ENCODE measurements at regions not wholly inside any gene's neighbourhood (a gene's known extent, or its start where the extent isn't known, plus 50 kb on each side); places are given as distances from the start of the nearest gene placed in this dataset.

- TF ChIP-seq SRSF4 (IDR thresholded peaks at IDR 0.05; ENCODE audit: low read depth, low read length, poor library complexity, severe bottlenecking) (no peak), ZNF331 (CRISPR knock-in tag; IDR thresholded peaks at IDR 0.05) (peak; percentile 30; the same call in 1 of the 2 replicates), ZIK1 (CRISPR knock-in tag; IDR thresholded peaks at IDR 0.05; ENCODE audit: borderline replicate concordance, low read depth) (no peak), SALL1 (CRISPR knock-in tag; IDR thresholded peaks at IDR 0.05) (0 out of 2 replicates have a peak, but pooled peaks have one; percentile 11), ZFP62 (CRISPR knock-in tag; IDR thresholded peaks at IDR 0.05) (no peak), FOSL2 (CRISPR knock-in tag; IDR thresholded peaks at IDR 0.05) (0 out of 2 replicates have a peak, but pooled peaks have one; percentile 8), HMG20B (CRISPR knock-in tag; conservative IDR thresholded peaks at IDR 0.05) (no peak), ZNF709 (CRISPR knock-in tag; IDR thresholded peaks at IDR 0.05) (0 out of 2 replicates have a peak, but pooled peaks have one; percentile 33), ZNF850 (CRISPR knock-in tag; conservative IDR thresholded peaks at IDR 0.05) (no peak), ATF4 (CRISPR knock-in tag; IDR thresholded peaks at IDR 0.05) (peak in 1 of 2 experiments; percentile 28; a peak in 1 of 4 replicates), STAG1 (CRISPR knock-in tag; IDR thresholded peaks at IDR 0.05) (peak; percentile 81), CTCF (CRISPR knock-in tag; IDR thresholded peaks at IDR 0.05) (peak; percentile 89), SMC3 (IDR thresholded peaks at IDR 0.05; ENCODE audit: low read length) (peak; percentile 86), XRCC5 (optimal IDR thresholded peaks at IDR 0.05; ENCODE audit: low read length) (peak; percentile 17)
- TF ChIP-seq, protein P1, sequence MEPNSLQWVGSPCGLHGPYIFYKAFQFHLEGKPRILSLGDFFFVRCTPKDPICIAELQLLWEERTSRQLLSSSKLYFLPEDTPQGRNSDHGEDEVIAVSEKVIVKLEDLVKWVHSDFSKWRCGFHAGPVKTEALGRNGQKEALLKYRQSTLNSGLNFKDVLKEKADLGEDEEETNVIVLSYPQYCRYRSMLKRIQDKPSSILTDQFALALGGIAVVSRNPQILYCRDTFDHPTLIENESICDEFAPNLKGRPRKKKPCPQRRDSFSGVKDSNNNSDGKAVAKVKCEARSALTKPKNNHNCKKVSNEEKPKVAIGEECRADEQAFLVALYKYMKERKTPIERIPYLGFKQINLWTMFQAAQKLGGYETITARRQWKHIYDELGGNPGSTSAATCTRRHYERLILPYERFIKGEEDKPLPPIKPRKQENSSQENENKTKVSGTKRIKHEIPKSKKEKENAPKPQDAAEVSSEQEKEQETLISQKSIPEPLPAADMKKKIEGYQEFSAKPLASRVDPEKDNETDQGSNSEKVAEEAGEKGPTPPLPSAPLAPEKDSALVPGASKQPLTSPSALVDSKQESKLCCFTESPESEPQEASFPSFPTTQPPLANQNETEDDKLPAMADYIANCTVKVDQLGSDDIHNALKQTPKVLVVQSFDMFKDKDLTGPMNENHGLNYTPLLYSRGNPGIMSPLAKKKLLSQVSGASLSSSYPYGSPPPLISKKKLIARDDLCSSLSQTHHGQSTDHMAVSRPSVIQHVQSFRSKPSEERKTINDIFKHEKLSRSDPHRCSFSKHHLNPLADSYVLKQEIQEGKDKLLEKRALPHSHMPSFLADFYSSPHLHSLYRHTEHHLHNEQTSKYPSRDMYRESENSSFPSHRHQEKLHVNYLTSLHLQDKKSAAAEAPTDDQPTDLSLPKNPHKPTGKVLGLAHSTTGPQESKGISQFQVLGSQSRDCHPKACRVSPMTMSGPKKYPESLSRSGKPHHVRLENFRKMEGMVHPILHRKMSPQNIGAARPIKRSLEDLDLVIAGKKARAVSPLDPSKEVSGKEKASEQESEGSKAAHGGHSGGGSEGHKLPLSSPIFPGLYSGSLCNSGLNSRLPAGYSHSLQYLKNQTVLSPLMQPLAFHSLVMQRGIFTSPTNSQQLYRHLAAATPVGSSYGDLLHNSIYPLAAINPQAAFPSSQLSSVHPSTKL (CRISPR knock-in tag; IDR thresholded peaks at IDR 0.05), result no peak
- TF ChIP-seq, protein P2, sequence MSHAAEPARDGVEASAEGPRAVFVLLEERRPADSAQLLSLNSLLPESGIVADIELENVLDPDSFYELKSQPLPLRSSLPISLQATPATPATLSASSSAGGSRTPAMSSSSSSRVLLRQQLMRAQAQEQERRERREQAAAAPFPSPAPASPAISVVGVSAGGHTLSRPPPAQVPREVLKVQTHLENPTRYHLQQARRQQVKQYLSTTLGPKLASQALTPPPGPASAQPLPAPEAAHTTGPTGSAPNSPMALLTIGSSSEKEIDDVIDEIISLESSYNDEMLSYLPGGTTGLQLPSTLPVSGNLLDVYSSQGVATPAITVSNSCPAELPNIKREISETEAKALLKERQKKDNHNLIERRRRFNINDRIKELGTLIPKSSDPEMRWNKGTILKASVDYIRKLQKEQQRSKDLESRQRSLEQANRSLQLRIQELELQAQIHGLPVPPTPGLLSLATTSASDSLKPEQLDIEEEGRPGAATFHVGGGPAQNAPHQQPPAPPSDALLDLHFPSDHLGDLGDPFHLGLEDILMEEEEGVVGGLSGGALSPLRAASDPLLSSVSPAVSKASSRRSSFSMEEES (CRISPR knock-in tag; IDR thresholded peaks at IDR 0.05), result no peak
- TF ChIP-seq, protein P3, sequence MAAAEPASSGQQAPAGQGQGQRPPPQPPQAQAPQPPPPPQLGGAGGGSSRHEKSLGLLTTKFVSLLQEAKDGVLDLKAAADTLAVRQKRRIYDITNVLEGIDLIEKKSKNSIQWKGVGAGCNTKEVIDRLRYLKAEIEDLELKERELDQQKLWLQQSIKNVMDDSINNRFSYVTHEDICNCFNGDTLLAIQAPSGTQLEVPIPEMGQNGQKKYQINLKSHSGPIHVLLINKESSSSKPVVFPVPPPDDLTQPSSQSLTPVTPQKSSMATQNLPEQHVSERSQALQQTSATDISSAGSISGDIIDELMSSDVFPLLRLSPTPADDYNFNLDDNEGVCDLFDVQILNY (CRISPR knock-in tag; conservative IDR thresholded peaks at IDR 0.05), result no peak
- TF ChIP-seq, protein P4, sequence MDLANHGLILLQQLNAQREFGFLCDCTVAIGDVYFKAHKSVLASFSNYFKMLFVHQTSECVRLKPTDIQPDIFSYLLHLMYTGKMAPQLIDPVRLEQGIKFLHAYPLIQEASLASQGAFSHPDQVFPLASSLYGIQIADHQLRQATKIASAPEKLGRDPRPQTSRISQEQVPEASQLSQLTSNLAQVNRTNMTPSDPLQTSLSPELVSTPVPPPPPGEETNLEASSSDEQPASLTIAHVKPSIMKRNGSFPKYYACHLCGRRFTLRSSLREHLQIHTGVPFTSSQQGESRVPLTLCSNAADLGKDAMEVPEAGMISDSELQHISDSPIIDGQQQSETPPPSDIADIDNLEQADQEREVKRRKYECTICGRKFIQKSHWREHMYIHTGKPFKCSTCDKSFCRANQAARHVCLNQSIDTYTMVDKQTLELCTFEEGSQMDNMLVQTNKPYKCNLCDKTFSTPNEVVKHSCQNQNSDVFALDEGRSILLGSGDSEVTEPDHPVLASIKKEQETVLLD (CRISPR knock-in tag; IDR thresholded peaks at IDR 0.05; ENCODE audit: low read depth), result 0 out of 2 replicates have a peak, but pooled peaks have one; percentile 25
Observed at GRCh38 chr9:75238311-75238976, 150.1 kb downstream of the OSTF1 start (continued).
